Smooth muscle cell (in vitro differentiated cells): ENCODE measurements at regions not wholly inside any gene's neighbourhood (a gene's known extent, or its start where the extent isn't known, plus 50 kb on each side); places are given as distances from the start of the nearest gene placed in this dataset.
"Not testable (repeated sequence)": the region's sequence is repeated elsewhere in the genome, so short reads cannot be mapped to it uniquely, and the experiment has no call there.

Source experiments
- DNase-seq: peaks from one replicate; lab custom pipeline; 2025; ENCODE audit not compliant: unreplicated experiment; lab: John Stamatoyannopoulos, UW
- H2AFZ ChIP-seq: fragments of 200-600 bp; sonication (generic); 2 replicates; pipeline ENCODE4 v1.6.0; 2016; ENCODE audit warnings: antibody characterized with exemption, low read depth, mild to moderate bottlenecking
- H3F3A ChIP-seq: fragments of 200-600 bp; sonication (generic); 2 replicates; pipeline ENCODE4 v1.6.0; 2017; ENCODE audit warnings: antibody characterized with exemption, low read depth
- H3K27ac ChIP-seq: fragments of 200-600 bp; sonication (generic); 2 replicates; pipeline ENCODE4 v1.5.1; 2016; ENCODE audit warnings: low read depth, mild to moderate bottlenecking
- H3K27me3 ChIP-seq: fragments of 200-600 bp; sonication (generic); 2 replicates; pipeline ENCODE4 v1.6.1; 2016; ENCODE audit warnings: low read depth, mild to moderate bottlenecking
- H3K36me3 ChIP-seq: fragments of 200-600 bp; sonication (generic); 2 replicates; pipeline ENCODE4 v1.5.1; 2016; ENCODE audit warnings: low read depth
- H3K4me1 ChIP-seq: fragments of 200-600 bp; sonication (generic); 2 replicates; pipeline ENCODE4 v1.5.1; 2016; ENCODE audit warnings: low read depth
- H3K4me2 ChIP-seq: fragments of 200-600 bp; sonication (generic); 2 replicates; pipeline ENCODE4 v1.6.0; 2016; ENCODE audit warnings: mild to moderate bottlenecking
- H3K4me3 ChIP-seq: fragments of 200-600 bp; sonication (generic); 2 replicates; pipeline ENCODE4 v1.5.1; 2016; ENCODE audit warnings: mild to moderate bottlenecking
- H3K79me2 ChIP-seq: fragments of 200-600 bp; sonication (generic); 2 replicates; pipeline ENCODE4 v1.6.0; 2016; ENCODE audit warnings: low read depth, mild to moderate bottlenecking
- H3K9ac ChIP-seq: fragments of 200-600 bp; sonication (generic); 2 replicates; pipeline ENCODE4 v1.6.0; 2016; ENCODE audit warnings: low read depth
- H3K9me3 ChIP-seq: fragments of 200-600 bp; sonication (generic); replicated peaks from 2 replicates; pipeline ENCODE4 v1.5.1; 2016; ENCODE audit warnings: low read depth
- H4K20me1 ChIP-seq: fragments of 200-600 bp; sonication (generic); 2 replicates; pipeline ENCODE4 v1.6.0; 2016; ENCODE audit warnings: low read depth
- WGBS: methylation state at CpG from one replicate; pipeline ENCODE4 v1.1.7; 2016; ENCODE audit warnings: low lambda C conversion rate; 5-methylcytosine and 5-hydroxymethylcytosine counted together
- TF ChIP-seq, protein P1 (sequence below): fragments of 200-600 bp; sonication (generic); IDR thresholded peaks from 2 replicates; pipeline ENCODE4 v1.5.1; 2017; ENCODE audit warnings: borderline replicate concordance, mild to moderate bottlenecking, antibody characterized with exemption; ENCODE audit not compliant: insufficient read depth, poor library complexity, severe bottlenecking

DNA sequence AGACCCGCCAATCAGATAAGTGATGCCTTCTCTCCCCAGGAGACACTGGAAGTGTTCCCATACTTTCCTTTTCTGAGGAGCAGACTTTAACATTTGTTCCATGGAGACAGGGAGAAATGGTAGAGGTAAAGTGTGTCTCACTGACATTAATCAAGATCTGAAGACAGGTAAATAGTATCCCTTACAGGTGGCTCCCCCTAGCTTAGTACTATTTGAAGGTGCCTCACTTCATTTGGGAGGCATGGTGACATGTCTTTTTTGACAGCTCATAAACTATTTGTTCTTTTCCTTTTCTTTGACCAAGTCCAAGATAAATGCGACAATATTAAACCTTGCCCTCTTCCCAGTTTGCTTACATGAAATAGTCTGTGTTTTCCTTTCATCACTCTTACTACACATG is 485.6 kb upstream of the IL12A start:
- H3K79me2 ChIP-seq = no peaks in the 10 kb centered on the region
- no peaks in the 10 kb centered on the region for H3F3A ChIP-seq
- H3K27me3 ChIP-seq = no peaks in the 10 kb centered on the region
- 89% methylated on average over 2 of the region's 2 CpGs for WGBS
- no peak overlapping the region for H3K27ac ChIP-seq
- TF ChIP-seq, protein P1, sequence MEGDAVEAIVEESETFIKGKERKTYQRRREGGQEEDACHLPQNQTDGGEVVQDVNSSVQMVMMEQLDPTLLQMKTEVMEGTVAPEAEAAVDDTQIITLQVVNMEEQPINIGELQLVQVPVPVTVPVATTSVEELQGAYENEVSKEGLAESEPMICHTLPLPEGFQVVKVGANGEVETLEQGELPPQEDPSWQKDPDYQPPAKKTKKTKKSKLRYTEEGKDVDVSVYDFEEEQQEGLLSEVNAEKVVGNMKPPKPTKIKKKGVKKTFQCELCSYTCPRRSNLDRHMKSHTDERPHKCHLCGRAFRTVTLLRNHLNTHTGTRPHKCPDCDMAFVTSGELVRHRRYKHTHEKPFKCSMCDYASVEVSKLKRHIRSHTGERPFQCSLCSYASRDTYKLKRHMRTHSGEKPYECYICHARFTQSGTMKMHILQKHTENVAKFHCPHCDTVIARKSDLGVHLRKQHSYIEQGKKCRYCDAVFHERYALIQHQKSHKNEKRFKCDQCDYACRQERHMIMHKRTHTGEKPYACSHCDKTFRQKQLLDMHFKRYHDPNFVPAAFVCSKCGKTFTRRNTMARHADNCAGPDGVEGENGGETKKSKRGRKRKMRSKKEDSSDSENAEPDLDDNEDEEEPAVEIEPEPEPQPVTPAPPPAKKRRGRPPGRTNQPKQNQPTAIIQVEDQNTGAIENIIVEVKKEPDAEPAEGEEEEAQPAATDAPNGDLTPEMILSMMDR = no peak
- no peak overlapping the region for H3K4me3 ChIP-seq
- no peaks in the 10 kb centered on the region for H3K4me1 ChIP-seq
- no peak for DNase-seq
- no peak overlapping the region for H3K9ac ChIP-seq
- H4K20me1 ChIP-seq = no peaks in the 10 kb centered on the region
- H3K4me2 ChIP-seq = no peak overlapping the region
- no peaks in the 10 kb centered on the region for H3K9me3 ChIP-seq
- no peak overlapping the region for H2AFZ ChIP-seq
- H3K36me3 ChIP-seq = no peaks in the 10 kb centered on the region

DNA sequence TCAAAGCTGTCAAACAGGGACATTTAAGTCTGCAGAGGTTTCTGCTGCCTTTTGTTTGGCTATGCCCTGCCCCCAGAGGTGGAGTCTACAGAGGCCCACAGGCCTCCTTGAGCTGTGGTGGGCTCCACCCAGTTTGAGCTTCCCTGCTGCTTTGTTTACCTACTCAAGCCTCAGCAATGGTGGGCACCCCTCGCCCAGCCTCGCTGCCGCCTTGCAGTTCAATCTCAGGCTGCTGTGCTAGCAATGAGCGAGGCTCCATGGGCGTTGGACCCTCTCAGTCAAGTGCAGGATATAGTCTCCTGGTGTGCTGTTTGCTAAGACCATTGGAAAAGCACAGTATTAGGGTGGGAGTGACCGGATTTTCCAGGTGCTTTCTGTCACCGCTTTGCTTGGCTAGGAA is 477.6 kb upstream of the IL12A start:
- not testable (repeated sequence) for H4K20me1 ChIP-seq, H2AFZ ChIP-seq, H3K4me2 ChIP-seq, H3F3A ChIP-seq, H3K4me1 ChIP-seq, H3K9ac ChIP-seq, H3K27ac ChIP-seq, H3K9me3 ChIP-seq, H3K36me3 ChIP-seq, DNase-seq, H3K27me3 ChIP-seq, H3K79me2 ChIP-seq, H3K4me3 ChIP-seq
- 95% methylated on average over 7 of the region's 7 CpGs for WGBS

DNA sequence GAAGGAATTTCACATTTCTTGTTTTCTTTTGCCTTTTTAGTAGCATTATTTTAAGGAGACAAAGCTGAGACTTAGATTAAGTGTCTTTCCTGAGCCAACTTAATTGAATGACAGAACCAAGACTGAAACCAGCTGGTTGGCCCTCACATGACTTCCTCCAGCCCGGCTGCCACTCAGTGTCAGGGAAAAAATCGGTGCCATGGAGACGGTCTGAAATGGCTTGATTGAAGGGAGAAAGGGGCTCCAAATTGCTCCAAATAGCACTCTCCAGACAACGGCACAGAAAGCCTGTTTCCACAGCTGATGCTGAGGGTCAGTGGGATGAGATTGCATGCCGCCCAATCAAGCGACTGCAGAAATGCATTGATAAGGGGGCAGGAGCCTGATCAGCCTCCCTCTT is 475.2 kb upstream of the IL12A start:
- Histone ChIP-seq H3K79me2 (no peaks in the 10 kb centered on the region), H3K9ac (no peak overlapping the region), H3K27ac (no peak overlapping the region), H3F3A (no peaks in the 10 kb centered on the region), H3K4me1 (no peaks in the 10 kb centered on the region), H3K4me3 (no peak overlapping the region), H3K4me2 (no peak overlapping the region), H4K20me1 (no peaks in the 10 kb centered on the region), H2AFZ (no peak overlapping the region), H3K27me3 (no peaks in the 10 kb centered on the region), H3K36me3 (no peaks in the 10 kb centered on the region), H3K9me3 (no peaks in the 10 kb centered on the region)
- DNase-seq = no peak
- TF ChIP-seq, protein P1 = no peak
- WGBS = 82% methylated on average over 6 of the region's 6 CpGs

DNA sequence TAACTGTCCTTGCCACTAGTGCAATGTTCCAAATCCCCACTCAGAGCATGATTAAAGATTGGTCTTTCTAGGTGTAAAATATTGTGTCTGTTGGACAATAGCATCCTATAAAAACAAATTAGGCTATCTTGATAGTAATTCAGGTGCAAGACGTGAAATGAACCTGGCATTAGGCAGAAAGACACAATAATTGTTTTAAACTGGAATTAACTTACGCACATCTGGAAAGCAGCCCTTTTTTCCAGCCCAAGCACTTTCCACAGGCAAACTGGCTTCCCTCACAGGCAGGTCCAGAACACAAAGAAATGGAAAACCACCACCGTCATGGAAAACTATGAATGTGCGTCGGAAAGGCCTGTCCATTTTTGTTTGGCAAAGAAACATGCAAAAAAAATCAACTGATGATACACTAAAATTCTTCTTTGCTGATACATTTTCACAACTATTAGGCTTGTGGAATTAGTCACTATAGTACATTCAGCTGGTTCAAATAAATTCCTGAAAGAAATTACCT is 474.7 kb upstream of the IL12A start:
- no peaks in the 10 kb centered on the region for H3K27me3 ChIP-seq
- no peak overlapping the region for H3K4me2 ChIP-seq
- DNase-seq = no peak
- H3F3A ChIP-seq = no peaks in the 10 kb centered on the region
- no peaks in the 10 kb centered on the region for H3K9me3 ChIP-seq
- H3K4me1 ChIP-seq = no peaks in the 10 kb centered on the region
- H3K9ac ChIP-seq = no peak overlapping the region
- 85% methylated on average over 5 of the region's 5 CpGs for WGBS
- no peak overlapping the region for H3K4me3 ChIP-seq
- H4K20me1 ChIP-seq = no peaks in the 10 kb centered on the region
- H2AFZ ChIP-seq = no peak overlapping the region
- H3K36me3 ChIP-seq = no peaks in the 10 kb centered on the region
- TF ChIP-seq, protein P1 = no peak
- no peaks in the 10 kb centered on the region for H3K79me2 ChIP-seq
- no peak overlapping the region for H3K27ac ChIP-seq
